HG03432 (cell line): ENCODE measurements at regions not wholly inside any gene's neighbourhood (a gene's known extent, or its start where the extent isn't known, plus 50 kb on each side); places are given as distances from the start of the nearest gene placed in this dataset.
"Not testable (repeated sequence)": the region's sequence is repeated elsewhere in the genome, so short reads cannot be mapped to it uniquely, and the experiment has no call there.

Source experiments
- ATAC-seq: cut with Tn5 transposase; IDR thresholded peaks from one replicate; pipeline ENCODE4 v1.9.1; 2021; ENCODE audit warnings: mild to moderate bottlenecking, moderate library complexity; ENCODE audit not compliant: unreplicated experiment

GRCh38 chr5:92022415-92023140, 639.5 kb upstream of the ARRDC3 start:
- ATAC-seq: no peak

GRCh38 chr5:92019376-92019990, 636.4 kb upstream of the ARRDC3 start:
- ATAC-seq: peak; percentile 74

- ATAC-seq: no peak
Observed at GRCh38 chr5:92017776-92018175, 634.7 kb upstream of the ARRDC3 start.

- not testable (repeated sequence) for ATAC-seq
Observed at GRCh38 chr5:92011845-92012244, 628.7 kb upstream of the ARRDC3 start.

- ATAC-seq: no peak
Observed at GRCh38 chr5:92003806-92004205, 620.7 kb upstream of the ARRDC3 start.

GRCh38 chr5:92002721-92003274, 619.7 kb upstream of the ARRDC3 start:
- ATAC-seq: no peak

- ATAC-seq: no peak
Observed at GRCh38 chr5:91998774-91999173, 615.7 kb upstream of the ARRDC3 start.

GRCh38 chr5:91983869-91984268, 600.8 kb upstream of the ARRDC3 start:
- ATAC-seq: no peak

GRCh38 chr5:91978221-91978882, 595.2 kb upstream of the ARRDC3 start:
- no peak for ATAC-seq

- no peak for ATAC-seq
Observed at GRCh38 chr5:91977579-91977978, 594.5 kb upstream of the ARRDC3 start.

GRCh38 chr5:91976451-91976850, 593.3 kb upstream of the ARRDC3 start:
- ATAC-seq: no peak

- ATAC-seq: no peak
Observed at GRCh38 chr5:91963166-91963565, 580.0 kb upstream of the ARRDC3 start.

GRCh38 chr5:91957666-91958065, 574.5 kb upstream of the ARRDC3 start:
- no peak for ATAC-seq

- ATAC-seq: no peak
Observed at GRCh38 chr5:91956738-91957137, 573.6 kb upstream of the ARRDC3 start.

- ATAC-seq: no peak
Observed at GRCh38 chr5:91955610-91956009, 572.5 kb upstream of the ARRDC3 start.

- no peak for ATAC-seq
Observed at GRCh38 chr5:91954136-91954535, 571.0 kb upstream of the ARRDC3 start.

GRCh38 chr5:91950328-91950727, 567.2 kb upstream of the ARRDC3 start:
- no peak for ATAC-seq

GRCh38 chr5:91946870-91947269, 563.8 kb upstream of the ARRDC3 start:
- ATAC-seq: no peak

- no peak for ATAC-seq
Observed at GRCh38 chr5:91941588-91941987, 558.5 kb upstream of the ARRDC3 start.

- ATAC-seq: no peak
Observed at GRCh38 chr5:91938441-91938840, 555.3 kb upstream of the ARRDC3 start.

GRCh38 chr5:91937121-91937520, 554.0 kb upstream of the ARRDC3 start:
- no peak for ATAC-seq

GRCh38 chr5:91929522-91929817, 546.4 kb upstream of the ARRDC3 start:
- no peak for ATAC-seq
